GM23338 (cell line): ENCODE measurements at regions not wholly inside any gene's neighbourhood (a gene's known extent, or its start where the extent isn't known, plus 50 kb on each side); places are given as distances from the start of the nearest gene placed in this dataset.

Experiments
- CREB1 ChIP-seq: fragments of 250-450 bp; sonication (Bioruptor Pico); IDR thresholded peaks from 2 replicates; pipeline ENCODE4 v1.5.0; 2020; ENCODE audit warnings: low read depth, mild to moderate bottlenecking, moderate library complexity
- CTCF ChIP-seq, 2 experiments: fragments of 200-600 bp in 1 of 2; sonication (generic) in 1 of 2; conservative IDR thresholded peaks; 2 replicates each; pipeline versions ENCODE4 v1.5.1 to v1.6.1; 2016 to 2017; ENCODE audit warnings: antibody characterized with exemption in 2 of 2, low read depth in 2 of 2, mild to moderate bottlenecking in 2 of 2, moderate library complexity in 1 of 2
- EZH2 ChIP-seq: fragments of 200-600 bp; sonication (generic); IDR thresholded peaks from one replicate; pipeline ENCODE4 v1.8.0; 2017; ENCODE audit warnings: antibody characterized with exemption, mild to moderate bottlenecking, low read depth; ENCODE audit not compliant: unreplicated experiment
- EZH2phosphoT487 ChIP-seq: fragments of 200-600 bp; sonication (generic); IDR thresholded peaks from one replicate; pipeline ENCODE4 v1.8.1; 2018; ENCODE audit warnings: antibody characterized with exemption; ENCODE audit not compliant: unreplicated experiment
- JUNB ChIP-seq: IDR thresholded peaks from one replicate; pipeline ENCODE4 v1.6.1; 2016; ENCODE audit warnings: antibody characterized with exemption; ENCODE audit not compliant: unreplicated experiment
- POLR2AphosphoS5 ChIP-seq: IDR thresholded peaks from 2 replicates; pipeline ENCODE4 v1.6.1; 2016; ENCODE audit warnings: antibody characterized with exemption, low read depth
- REST ChIP-seq: IDR thresholded peaks from one replicate; pipeline ENCODE4 v1.6.1; 2018; ENCODE audit warnings: antibody characterized with exemption; ENCODE audit not compliant: unreplicated experiment
- ZNF331 ChIP-seq: fragments of 250-450 bp; sonication (Bioruptor Pico); IDR thresholded peaks from 2 replicates; pipeline ENCODE4 v1.5.0; 2020; ENCODE audit warnings: low read depth, mild to moderate bottlenecking, moderate library complexity

GRCh38 chr2:22634167-22634566 lies 750.8 kb upstream of the KLHL29 start:
- TF ChIP-seq EZH2phosphoT487, result no peak
- no peak for TF ChIP-seq CTCF (conservative IDR thresholded peaks at IDR 0.05; ENCODE audit: low read depth in 2 of 2)
- TF ChIP-seq EZH2, result no peak
- TF ChIP-seq POLR2AphosphoS5, result no peak
- no peak for TF ChIP-seq REST
- no peak for TF ChIP-seq JUNB
- TF ChIP-seq CREB1 (CRISPR knock-in tag), result no peak
- TF ChIP-seq ZNF331 (CRISPR knock-in tag), result no peak
